Cardiac muscle cell (in vitro differentiated cells and primary cell): ENCODE measurements at regions not wholly inside any gene's neighbourhood (a gene's known extent, or its start where the extent isn't known, plus 50 kb on each side); places are given as distances from the start of the nearest gene placed in this dataset.

ENCODE experiments used
- DNase-seq, 2 donors: peaks; one replicate each; pipeline versions ENCODE4 v3.0.0 to v3.0.0-alpha.2; 2010 to 2017; ENCODE audit warnings: low read depth in 1 of 2, low spot score in 1 of 2
- H3K27ac ChIP-seq: fragments of 200-600 bp; sonication (generic); 2 replicates; pipeline ENCODE4 v1.5.1; 2016
- H3K27me3 ChIP-seq: fragments of 200-600 bp; sonication (generic); 2 replicates; pipeline ENCODE4 v1.6.0; 2016; ENCODE audit warnings: control low read depth
- H3K36me3 ChIP-seq: fragments of 200-600 bp; sonication (generic); 2 replicates; pipeline ENCODE4 v1.5.1; 2016; ENCODE audit warnings: control low read depth
- H3K4me1 ChIP-seq: fragments of 200-600 bp; sonication (generic); 2 replicates; pipeline ENCODE4 v1.8.1; 2017; ENCODE audit warnings: low read depth, mild to moderate bottlenecking, mixed run types
- H3K4me3 ChIP-seq: fragments of 200-600 bp; sonication (generic); 2 replicates; pipeline ENCODE4 v1.5.1; 2016; ENCODE audit warnings: mild to moderate bottlenecking
- H3K9me3 ChIP-seq: fragments of 200-600 bp; sonication (generic); 2 replicates; pipeline ENCODE4 v1.5.1; 2017; ENCODE audit warnings: low read depth, mild to moderate bottlenecking, control low read depth
- CTCF ChIP-seq: IDR thresholded peaks from 2 replicates; pipeline ENCODE4 v1.5.1; 2012; ENCODE audit warnings: low read depth, mild to moderate bottlenecking, low read length

GRCh38 chr17:51486091-51486490, 225.7 kb downstream of the UTP18 start:
- no peak for TF ChIP-seq CTCF

DNA sequence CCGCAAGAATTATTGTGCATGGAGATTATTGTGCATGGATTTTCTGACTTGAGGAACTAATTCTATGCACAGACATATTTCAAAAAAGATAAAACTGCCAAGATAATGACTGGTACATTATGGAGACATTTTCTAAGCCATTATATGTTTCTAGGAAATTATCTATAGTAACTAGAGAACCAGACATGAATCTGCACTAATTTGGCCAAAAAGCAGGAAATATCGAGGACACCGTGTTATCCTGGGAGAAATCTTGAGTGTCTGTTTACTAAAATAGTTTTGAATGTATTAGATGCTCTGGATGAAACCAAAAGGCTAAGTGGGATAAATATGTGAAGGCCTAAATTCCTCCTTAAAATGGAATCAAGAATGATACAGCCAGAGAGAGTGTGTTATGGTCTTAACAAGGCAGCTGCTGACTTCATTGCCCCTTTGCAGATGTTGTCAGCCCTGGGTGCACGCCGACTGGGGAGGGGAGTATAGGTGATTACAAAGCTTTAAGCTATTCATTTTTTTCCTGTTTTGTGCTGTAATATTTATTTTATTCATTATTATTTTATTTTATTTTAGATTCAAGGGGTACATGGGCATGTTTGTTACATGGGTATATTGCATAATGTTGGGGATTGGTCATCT, 226.7 kb downstream of the UTP18 start:
- H3K36me3 ChIP-seq: no peaks in the 10 kb centered on the region
- no peak for DNase-seq
- no peak overlapping the region for H3K4me3 ChIP-seq
- H3K27me3 ChIP-seq: no peaks in the 10 kb centered on the region
- no peaks in the 10 kb centered on the region for H3K4me1 ChIP-seq
- TF ChIP-seq CTCF: no peak
- H3K9me3 ChIP-seq: no peaks in the 10 kb centered on the region
- no peak overlapping the region for H3K27ac ChIP-seq

More at GRCh38 chr17:51486091-51486490, 225.7 kb downstream of the UTP18 start:
- H3K27me3 ChIP-seq: no peaks in the 10 kb centered on the region
- H3K4me1 ChIP-seq: no peaks in the 10 kb centered on the region
- H3K9me3 ChIP-seq: no peaks in the 10 kb centered on the region
- no peak overlapping the region for H3K4me3 ChIP-seq
- no peak overlapping the region for H3K27ac ChIP-seq
- no peaks in the 10 kb centered on the region for H3K36me3 ChIP-seq
- DNase-seq: no peak

DNA sequence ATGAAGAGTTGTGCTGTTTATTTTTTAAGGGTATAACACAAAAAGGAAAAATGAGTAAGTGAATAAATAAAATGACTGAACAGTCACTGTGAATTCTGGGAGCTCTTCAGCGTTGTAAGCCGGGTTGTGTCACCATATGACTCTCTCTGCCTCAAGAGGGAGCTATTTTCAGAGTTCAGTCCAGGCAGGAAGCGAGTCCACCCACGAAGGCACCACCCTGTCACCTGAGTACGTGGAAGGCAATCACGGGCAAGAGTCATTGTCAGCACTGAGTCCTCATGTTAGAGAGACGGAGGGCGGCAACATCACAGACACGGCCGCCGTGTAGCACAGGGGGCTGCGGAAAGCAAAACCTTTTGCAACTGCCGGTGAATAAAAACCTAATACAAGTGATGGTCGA, 227.6 kb downstream of the UTP18 start:
- H3K4me1 ChIP-seq: no peaks in the 10 kb centered on the region
- H3K9me3 ChIP-seq: no peaks in the 10 kb centered on the region
- H3K4me3 ChIP-seq: no peak overlapping the region
- H3K27me3 ChIP-seq: no peaks in the 10 kb centered on the region
- peak in 1 of 2 donors; percentile 40 for DNase-seq
- no peak overlapping the region for H3K27ac ChIP-seq
- no peak for TF ChIP-seq CTCF
- no peaks in the 10 kb centered on the region for H3K36me3 ChIP-seq

DNA sequence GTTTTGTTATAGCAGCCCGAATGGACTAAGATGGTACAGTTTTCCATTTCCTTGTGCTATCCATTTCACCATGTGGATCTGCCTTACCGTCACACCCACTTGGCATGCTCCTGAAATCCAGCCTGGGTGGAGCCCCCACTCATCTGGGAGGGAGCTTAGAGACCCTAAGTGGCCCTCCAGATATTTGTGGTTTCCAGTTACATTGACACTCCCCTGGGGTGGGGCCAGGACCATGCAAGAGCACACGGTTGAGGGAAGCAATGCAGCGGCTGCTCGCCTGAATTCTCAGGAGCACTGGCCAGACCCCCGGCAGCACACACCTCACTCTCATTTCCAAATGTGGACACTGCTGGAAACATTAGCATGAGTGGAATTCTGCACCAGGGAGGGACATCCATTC, 231.1 kb downstream of the UTP18 start:
- Histone ChIP-seq H3K27me3 (no peaks in the 10 kb centered on the region), H3K27ac (no peak overlapping the region), H3K4me1 (peaks cover 5% of the 10 kb centered on the region), H3K36me3 (no peaks in the 10 kb centered on the region), H3K4me3 (no peak overlapping the region), H3K9me3 (no peaks in the 10 kb centered on the region)
- no peak for DNase-seq
- TF ChIP-seq CTCF: no peak

GRCh38 chr17:51493206-51493605, 232.9 kb downstream of the UTP18 start:
- H3K4me1 ChIP-seq: peaks cover 7% of the 10 kb centered on the region
- no peak for TF ChIP-seq CTCF
- DNase-seq: no peak
- no peak overlapping the region for H3K27ac ChIP-seq
- H3K4me3 ChIP-seq: no peak overlapping the region
- no peaks in the 10 kb centered on the region for H3K27me3 ChIP-seq
- no peaks in the 10 kb centered on the region for H3K36me3 ChIP-seq
- no peaks in the 10 kb centered on the region for H3K9me3 ChIP-seq

GRCh38 chr17:51496378-51496777, 236.0 kb downstream of the UTP18 start:
- Histone ChIP-seq H3K36me3 (no peaks in the 10 kb centered on the region), H3K9me3 (no peaks in the 10 kb centered on the region), H3K4me1 (peaks cover 7% of the 10 kb centered on the region), H3K4me3 (no peak overlapping the region), H3K27ac (no peak overlapping the region), H3K27me3 (no peaks in the 10 kb centered on the region)
- no peak for DNase-seq
- no peak for TF ChIP-seq CTCF
